ENCODE measurements at regions not wholly inside any gene's neighbourhood (a gene's known extent, or its start where the extent isn't known, plus 50 kb on each side); places are given as distances from the start of the nearest gene placed in this dataset.

DNA sequence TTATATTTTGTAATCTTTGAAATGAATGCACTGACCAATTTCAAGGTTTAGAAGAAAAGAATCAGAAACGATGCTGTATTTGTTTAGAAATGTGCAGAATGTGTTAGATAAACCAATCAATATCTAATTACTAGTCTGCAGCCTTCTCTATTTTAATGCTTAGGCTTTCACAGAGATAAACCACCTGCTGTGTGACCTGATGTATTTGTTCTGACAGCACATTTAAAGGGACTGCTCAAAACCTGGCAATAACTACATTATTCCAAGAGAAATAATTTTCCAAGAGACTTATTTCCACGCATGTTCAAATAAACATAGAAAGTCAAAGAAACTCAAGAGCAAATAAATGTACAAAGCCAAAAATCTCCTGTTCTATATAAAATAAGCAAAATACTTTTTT is 641.6 kb upstream of the PCDH20 start:
- no CpG with 5 or more reads among the region's 2 CpGs for WGBS (ENCODE audit: extremely low coverage, insufficient coverage, low lambda C conversion rate)
- Histone ChIP-seq H2BK5ac (ENCODE audit: low read length) (no peak overlapping the region), H3K27me3 (ENCODE audit: insufficient read depth, low read length, poor library complexity) (no peaks in the 10 kb centered on the region), H3K27ac (ENCODE audit: low read depth, low read length) (no peak overlapping the region), H3K18ac (ENCODE audit: low read length) (no peak overlapping the region), H2AK5ac (ENCODE audit: low read length) (no peak overlapping the region), H4K8ac (ENCODE audit: low read depth, low read length) (no peak overlapping the region), H3K79me1 (ENCODE audit: low read length) (no peaks in the 10 kb centered on the region), H3K56ac (ENCODE audit: low read length) (no peak overlapping the region), H3K23ac (ENCODE audit: low read length) (no peak overlapping the region), H3K4me2 (ENCODE audit: low read length) (no peak overlapping the region), H2BK120ac (ENCODE audit: low read depth, low read length) (no peak overlapping the region), H2BK15ac (replicated peaks; ENCODE audit: low read depth) (no peak overlapping the region), H3K4me1 (ENCODE audit: control insufficient read depth, low read depth, low read length) (no peaks in the 10 kb centered on the region), H3K9ac (ENCODE audit: low read length) (no peak overlapping the region), H3K79me2 (ENCODE audit: control insufficient read depth, insufficient read depth, low read length) (no peaks in the 10 kb centered on the region), H4K5ac (ENCODE audit: low read length) (no peak overlapping the region), H3K36me3 (ENCODE audit: control insufficient read depth, insufficient read depth, low read length) (no peaks in the 10 kb centered on the region), H3K4me3 (ENCODE audit: low read length) (no peak overlapping the region), H3K4ac (ENCODE audit: low read depth, low read length) (no peak overlapping the region)
- DNase-seq: no peak

DNA sequence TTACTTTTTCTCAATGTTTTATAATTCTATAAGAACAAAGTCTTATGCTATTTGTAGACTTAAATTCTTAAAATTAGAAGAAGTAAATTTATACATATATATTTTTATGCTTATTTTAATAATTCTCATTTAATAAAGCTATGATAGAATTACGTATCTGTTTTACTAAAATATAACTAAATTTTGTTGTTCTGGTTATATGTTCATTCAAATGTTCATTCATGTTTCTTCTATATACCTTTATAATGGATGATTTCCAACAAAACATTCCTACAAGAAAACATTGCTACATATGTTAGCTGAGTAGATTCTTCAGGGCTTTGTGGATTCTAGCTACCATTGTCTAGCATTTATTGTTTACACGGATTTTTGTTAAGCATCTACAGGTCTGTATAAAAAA is 634.3 kb upstream of the PCDH20 start:
- WGBS (ENCODE audit: extremely low coverage, insufficient coverage, low lambda C conversion rate): no CpG with 5 or more reads among the region's 2 CpGs
- no peak for DNase-seq
- H3K56ac ChIP-seq (ENCODE audit: low read length): no peak overlapping the region
- no peak overlapping the region for H3K4me3 ChIP-seq (ENCODE audit: low read length)
- H3K79me1 ChIP-seq (ENCODE audit: low read length): no peaks in the 10 kb centered on the region
- H3K36me3 ChIP-seq (ENCODE audit: control insufficient read depth, insufficient read depth, low read length): no peaks in the 10 kb centered on the region
- no peaks in the 10 kb centered on the region for H3K4me1 ChIP-seq (ENCODE audit: control insufficient read depth, low read depth, low read length)
- H2AK5ac ChIP-seq (ENCODE audit: low read length): no peak overlapping the region
- no peak overlapping the region for H2BK120ac ChIP-seq (ENCODE audit: low read depth, low read length)
- H3K79me2 ChIP-seq (ENCODE audit: control insufficient read depth, insufficient read depth, low read length): no peaks in the 10 kb centered on the region
- H4K5ac ChIP-seq (ENCODE audit: low read length): no peak overlapping the region
- no peak overlapping the region for H3K18ac ChIP-seq (ENCODE audit: low read length)
- no peaks in the 10 kb centered on the region for H3K27me3 ChIP-seq (ENCODE audit: insufficient read depth, low read length, poor library complexity)
- no peak overlapping the region for H3K27ac ChIP-seq (ENCODE audit: low read depth, low read length)
- H2BK5ac ChIP-seq (ENCODE audit: low read length): no peak overlapping the region
- H3K4ac ChIP-seq (ENCODE audit: low read depth, low read length): no peak overlapping the region
- no peak overlapping the region for H4K8ac ChIP-seq (ENCODE audit: low read depth, low read length)
- H3K4me2 ChIP-seq (ENCODE audit: low read length): no peak overlapping the region
- H2BK15ac ChIP-seq (replicated peaks; ENCODE audit: low read depth): no peak overlapping the region
- H3K23ac ChIP-seq (ENCODE audit: low read length): no peak overlapping the region
- no peak overlapping the region for H3K9ac ChIP-seq (ENCODE audit: low read length)

DNA sequence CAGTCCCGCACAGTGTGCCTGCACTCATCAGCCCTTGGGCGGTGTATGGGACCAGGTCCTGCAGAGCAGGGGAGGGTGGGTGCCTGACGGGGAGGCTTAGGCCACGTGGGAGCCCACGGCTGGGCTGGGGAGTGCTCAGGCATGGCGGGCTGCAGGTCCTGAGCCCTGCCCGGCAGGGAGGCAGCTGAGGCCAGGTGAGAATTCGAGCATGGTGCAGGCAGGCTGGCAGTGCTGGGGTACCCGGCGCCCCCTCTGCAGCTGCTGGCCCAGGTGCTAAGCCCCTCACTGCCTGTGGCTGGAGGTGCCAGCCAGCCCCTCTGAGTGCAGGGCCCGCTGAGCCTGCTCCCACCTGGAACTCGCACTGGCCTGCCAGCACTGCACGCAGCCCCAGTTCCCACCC is 630.9 kb upstream of the PCDH20 start:
- no peak overlapping the region for H3K4me3 ChIP-seq (ENCODE audit: low read length)
- H3K9ac ChIP-seq (ENCODE audit: low read length): no peak overlapping the region
- H3K4me2 ChIP-seq (ENCODE audit: low read length): no peak overlapping the region
- no peak overlapping the region for H3K18ac ChIP-seq (ENCODE audit: low read length)
- no peak overlapping the region for H4K5ac ChIP-seq (ENCODE audit: low read length)
- H3K23ac ChIP-seq (ENCODE audit: low read length): no peak overlapping the region
- H3K36me3 ChIP-seq (ENCODE audit: control insufficient read depth, insufficient read depth, low read length): no peaks in the 10 kb centered on the region
- no peak overlapping the region for H2BK15ac ChIP-seq (replicated peaks; ENCODE audit: low read depth)
- no CpG with 5 or more reads among the region's 13 CpGs for WGBS (ENCODE audit: extremely low coverage, insufficient coverage, low lambda C conversion rate)
- no peak overlapping the region for H2BK5ac ChIP-seq (ENCODE audit: low read length)
- no peak overlapping the region for H4K8ac ChIP-seq (ENCODE audit: low read depth, low read length)
- no peak for DNase-seq
- H3K27me3 ChIP-seq (ENCODE audit: insufficient read depth, low read length, poor library complexity): no peaks in the 10 kb centered on the region
- H3K56ac ChIP-seq (ENCODE audit: low read length): no peak overlapping the region
- no peak overlapping the region for H3K4ac ChIP-seq (ENCODE audit: low read depth, low read length)
- no peak overlapping the region for H2BK120ac ChIP-seq (ENCODE audit: low read depth, low read length)
- H3K79me1 ChIP-seq (ENCODE audit: low read length): no peaks in the 10 kb centered on the region
- no peak overlapping the region for H3K27ac ChIP-seq (ENCODE audit: low read depth, low read length)
- H3K79me2 ChIP-seq (ENCODE audit: control insufficient read depth, insufficient read depth, low read length): no peaks in the 10 kb centered on the region
- no peaks in the 10 kb centered on the region for H3K4me1 ChIP-seq (ENCODE audit: control insufficient read depth, low read depth, low read length)
- no peak overlapping the region for H2AK5ac ChIP-seq (ENCODE audit: low read length)

GRCh38 chr13:62043600-62043999 is 628.0 kb upstream of the PCDH20 start:
- Histone ChIP-seq H3K79me1 (ENCODE audit: low read length) (no peaks in the 10 kb centered on the region), H2AK5ac (ENCODE audit: low read length) (no peak overlapping the region), H3K27ac (ENCODE audit: low read depth, low read length) (no peak overlapping the region), H3K4ac (ENCODE audit: low read depth, low read length) (no peak overlapping the region), H3K9ac (ENCODE audit: low read length) (no peak overlapping the region), H3K27me3 (ENCODE audit: insufficient read depth, low read length, poor library complexity) (no peaks in the 10 kb centered on the region), H3K23ac (ENCODE audit: low read length) (no peak overlapping the region), H3K56ac (ENCODE audit: low read length) (no peak overlapping the region), H2BK15ac (replicated peaks; ENCODE audit: low read depth) (no peak overlapping the region), H2BK5ac (ENCODE audit: low read length) (no peak overlapping the region), H2BK120ac (ENCODE audit: low read depth, low read length) (no peak overlapping the region), H3K4me1 (ENCODE audit: control insufficient read depth, low read depth, low read length) (no peaks in the 10 kb centered on the region), H3K4me3 (ENCODE audit: low read length) (no peak overlapping the region), H4K8ac (ENCODE audit: low read depth, low read length) (no peak overlapping the region), H3K36me3 (ENCODE audit: control insufficient read depth, insufficient read depth, low read length) (no peaks in the 10 kb centered on the region), H3K4me2 (ENCODE audit: low read length) (no peak overlapping the region), H3K79me2 (ENCODE audit: control insufficient read depth, insufficient read depth, low read length) (no peaks in the 10 kb centered on the region), H4K5ac (ENCODE audit: low read length) (no peak overlapping the region), H3K18ac (ENCODE audit: low read length) (no peak overlapping the region)
- no CpG with 5 or more reads among the region's 3 CpGs for WGBS (ENCODE audit: extremely low coverage, insufficient coverage, low lambda C conversion rate)
- no peak for DNase-seq

- Histone ChIP-seq H4K5ac (ENCODE audit: low read length) (no peak overlapping the region), H2BK15ac (replicated peaks; ENCODE audit: low read depth) (no peak overlapping the region), H2AK5ac (ENCODE audit: low read length) (no peak overlapping the region), H3K9ac (ENCODE audit: low read length) (no peak overlapping the region), H3K36me3 (ENCODE audit: control insufficient read depth, insufficient read depth, low read length) (no peaks in the 10 kb centered on the region), H3K79me2 (ENCODE audit: control insufficient read depth, insufficient read depth, low read length) (no peaks in the 10 kb centered on the region), H3K4me2 (ENCODE audit: low read length) (no peak overlapping the region), H3K27me3 (ENCODE audit: insufficient read depth, low read length, poor library complexity) (no peaks in the 10 kb centered on the region), H3K4me1 (ENCODE audit: control insufficient read depth, low read depth, low read length) (no peaks in the 10 kb centered on the region), H3K18ac (ENCODE audit: low read length) (no peak overlapping the region), H2BK5ac (ENCODE audit: low read length) (no peak overlapping the region), H4K8ac (ENCODE audit: low read depth, low read length) (no peak overlapping the region), H3K27ac (ENCODE audit: low read depth, low read length) (no peak overlapping the region), H3K4me3 (ENCODE audit: low read length) (no peak overlapping the region), H2BK120ac (ENCODE audit: low read depth, low read length) (no peak overlapping the region), H3K4ac (ENCODE audit: low read depth, low read length) (no peak overlapping the region), H3K23ac (ENCODE audit: low read length) (no peak overlapping the region), H3K79me1 (ENCODE audit: low read length) (no peaks in the 10 kb centered on the region), H3K56ac (ENCODE audit: low read length) (no peak overlapping the region)
- WGBS (ENCODE audit: extremely low coverage, insufficient coverage, low lambda C conversion rate): no CpG with 5 or more reads among the region's 2 CpGs
- DNase-seq: no peak
Measured at GRCh38 chr13:62040806-62041205, 625.2 kb upstream of the PCDH20 start.

GRCh38 chr13:62040078-62040477 is 624.4 kb upstream of the PCDH20 start:
- Histone ChIP-seq H2BK5ac (ENCODE audit: low read length) (no peak overlapping the region), H3K79me1 (ENCODE audit: low read length) (no peaks in the 10 kb centered on the region), H2BK15ac (replicated peaks; ENCODE audit: low read depth) (no peak overlapping the region), H2AK5ac (ENCODE audit: low read length) (no peak overlapping the region), H3K27ac (ENCODE audit: low read depth, low read length) (no peak overlapping the region), H3K23ac (ENCODE audit: low read length) (no peak overlapping the region), H3K4ac (ENCODE audit: low read depth, low read length) (no peak overlapping the region), H3K9ac (ENCODE audit: low read length) (no peak overlapping the region), H4K5ac (ENCODE audit: low read length) (no peak overlapping the region), H3K27me3 (ENCODE audit: insufficient read depth, low read length, poor library complexity) (no peaks in the 10 kb centered on the region), H3K36me3 (ENCODE audit: control insufficient read depth, insufficient read depth, low read length) (no peaks in the 10 kb centered on the region), H3K4me2 (ENCODE audit: low read length) (no peak overlapping the region), H2BK120ac (ENCODE audit: low read depth, low read length) (no peak overlapping the region), H3K79me2 (ENCODE audit: control insufficient read depth, insufficient read depth, low read length) (no peaks in the 10 kb centered on the region), H3K56ac (ENCODE audit: low read length) (no peak overlapping the region), H3K4me3 (ENCODE audit: low read length) (no peak overlapping the region), H3K4me1 (ENCODE audit: control insufficient read depth, low read depth, low read length) (no peaks in the 10 kb centered on the region), H4K8ac (ENCODE audit: low read depth, low read length) (no peak overlapping the region), H3K18ac (ENCODE audit: low read length) (no peak overlapping the region)
- no peak for DNase-seq
- WGBS (ENCODE audit: extremely low coverage, insufficient coverage, low lambda C conversion rate): no CpG with 5 or more reads among the region's 3 CpGs
